HCT116 (cell line): ENCODE measurements at regions not wholly inside any gene's neighbourhood (a gene's known extent, or its start where the extent isn't known, plus 50 kb on each side); places are given as distances from the start of the nearest gene placed in this dataset.

Experiments
- ATAC-seq: fragments of 200-7000 bp; cut with Tn5 transposase; 2 replicates; pipeline ENCODE4 v1.9.1; 2020; ENCODE audit warnings: mild to moderate bottlenecking, moderate library complexity
- BruUV-seq: library from RNA; stranded (reverse); fragments of 400-500 nt; replicated peaks from 2 replicates; lab custom pipeline; 2021; lab: Mats Ljungman, UMichigan
- CTCF ChIA-PET: fragments of 300-600 bp; sonication (Branson Sonifier 250); formaldehyde crosslinking; loops from one replicate; lab custom pipeline; 2021; ENCODE audit warnings: antibody characterized with exemption; lab: Charles Lee
- POLR2A ChIA-PET: fragments of 300-600, 350-600 bp; sonication (Branson Sonifier 250); formaldehyde crosslinking; loops from one replicate; lab custom pipeline; 2021; ENCODE audit warnings: antibody characterized with exemption; lab: Charles Lee
- RAD21 ChIA-PET, 2 experiments: fragments of 300-600 bp; sonication (Branson Sonifier 250); formaldehyde crosslinking; loops; one replicate each; lab custom pipeline; 2023; ENCODE audit warnings: low total read pairs in 2 of 2; ENCODE audit not compliant: uncharacterized antibody in 2 of 2, unreplicated experiment in 2 of 2, low non-redundant PET in 1 of 2; lab: Charles Lee
- DNase-seq: peaks from one replicate; pipeline ENCODE4 v3.0.0-alpha.2; 2010; ENCODE audit warnings: low read depth, low spot score
- H2AFZ ChIP-seq: fragments of 200-600 bp; shearing (Covaris generic), sonication (generic); 2 replicates; pipeline ENCODE4 v1.6.1; 2017; ENCODE audit warnings: low read depth, mixed run types, mixed read lengths, antibody characterized with exemption, low read length; ENCODE audit not compliant: poor library complexity, severe bottlenecking
- H3K27ac ChIP-seq: 2 replicates; pipeline ENCODE4 v1.5.1; 2012; ENCODE audit warnings: low read depth, low read length
- H3K27me3 ChIP-seq: fragments of 200-600 bp; sonication (generic); 2 replicates; pipeline ENCODE4 v1.6.1; 2016; ENCODE audit warnings: mixed run types, low read length, mixed read lengths; ENCODE audit not compliant: insufficient read depth
- H3K36me3 ChIP-seq, 2 experiments: fragments of 200-500 bp in 1 of 2; fragments of 200-600 bp in 1 of 2; sonication (Bioruptor generic) in 1 of 2; sonication (generic) in 1 of 2; 2 replicates each; pipeline versions ENCODE4 v1.5.1 to v1.6.1; 2014 to 2016; ENCODE audit warnings: low read length in 2 of 2, inconsistent platforms in 1 of 2, mixed read lengths in 1 of 2, mixed run types in 1 of 2; ENCODE audit not compliant: insufficient read depth in 2 of 2, control insufficient read depth in 1 of 2
- H3K4me1 ChIP-seq, 2 experiments: fragments of 200-600 bp in 1 of 2; sonication (generic) in 1 of 2; 2 replicates each; pipeline versions ENCODE4 v1.5.1 to v1.6.1; 2012 to 2017; ENCODE audit warnings: low read length in 2 of 2, inconsistent platforms in 1 of 2, mild to moderate bottlenecking in 1 of 2, mixed read lengths in 1 of 2, mixed run types in 1 of 2, moderate library complexity in 1 of 2; ENCODE audit not compliant: insufficient read depth in 2 of 2, control insufficient read depth in 1 of 2
- H3K4me2 ChIP-seq: fragments of 200-600 bp; sonication (generic); 2 replicates; pipeline ENCODE4 v1.6.1; 2017; ENCODE audit warnings: mixed run types, low read length, mixed read lengths
- H3K4me3 ChIP-seq, 2 experiments: fragments of 200-600 bp in 1 of 2; sonication (generic) in 1 of 2; replicated peaks in 1 of 2; 2 replicates each; pipeline ENCODE4 v1.5.1; 2011 to 2016; ENCODE audit warnings: low read length in 2 of 2, control low read depth in 1 of 2, low read depth in 1 of 2, mild to moderate bottlenecking in 1 of 2, mixed read lengths in 1 of 2, mixed run types in 1 of 2
- H3K79me2 ChIP-seq: fragments of 200-600 bp; sonication (generic); 2 replicates; pipeline ENCODE4 v1.6.1; 2017; ENCODE audit warnings: mild to moderate bottlenecking, mixed run types, low read length, moderate library complexity, mixed read lengths; ENCODE audit not compliant: insufficient read depth
- H3K9ac ChIP-seq: fragments of 200-600 bp; sonication (generic); 2 replicates; pipeline ENCODE4 v1.6.1; 2016; ENCODE audit warnings: low read length, mixed read lengths
- H3K9me2 ChIP-seq: fragments of 200-600 bp; sonication (generic), shearing (Covaris generic); 2 replicates; pipeline ENCODE4 v1.6.1; 2017; ENCODE audit warnings: mixed run types, mild to moderate bottlenecking, moderate library complexity; ENCODE audit not compliant: insufficient read depth
- H3K9me3 ChIP-seq, 2 experiments: fragments of 200-500 bp in 1 of 2; fragments of 200-600 bp in 1 of 2; sonication (Bioruptor generic) in 1 of 2; sonication (generic) in 1 of 2; 2 replicates each; pipeline ENCODE4 v1.6.1; 2014 to 2017; ENCODE audit warnings: low read length in 2 of 2, mixed read lengths in 2 of 2, inconsistent platforms in 1 of 2, low read depth in 1 of 2, mild to moderate bottlenecking in 1 of 2, mixed run types in 1 of 2, moderate library complexity in 1 of 2; ENCODE audit not compliant: control insufficient read depth in 1 of 2, insufficient read depth in 1 of 2
- H4K20me1 ChIP-seq: fragments of 200-600 bp; sonication (generic), shearing (Covaris generic); 2 replicates; pipeline ENCODE4 v1.6.1; 2017; ENCODE audit warnings: mixed run types, mild to moderate bottlenecking, moderate library complexity; ENCODE audit not compliant: insufficient read depth
- CEBPB ChIP-seq: IDR thresholded peaks from 2 replicates; pipeline ENCODE4 v1.6.1; 2012; ENCODE audit warnings: low read depth
- EGR1 ChIP-seq: IDR thresholded peaks from 2 replicates; pipeline ENCODE4 v1.6.1; 2012; ENCODE audit warnings: low read depth
- ELF1 ChIP-seq: IDR thresholded peaks from 2 replicates; pipeline ENCODE4 v1.6.1; 2012; ENCODE audit warnings: low read depth, borderline replicate concordance
- RAD21 ChIP-seq: IDR thresholded peaks from 2 replicates; pipeline ENCODE4 v1.6.1; 2012; ENCODE audit warnings: low read depth, mild to moderate bottlenecking
- TCF7L2 ChIP-seq: IDR thresholded peaks from 2 replicates; pipeline ENCODE4 v1.7.0; 2011; ENCODE audit warnings: borderline replicate concordance, inconsistent platforms; ENCODE audit not compliant: insufficient read depth, insufficient read length; ENCODE audit errors: extremely low read depth
- YY1 ChIP-seq: IDR thresholded peaks from 2 replicates; pipeline ENCODE4 v1.6.1; 2011; ENCODE audit warnings: low read length, low read depth, moderate library complexity, mild to moderate bottlenecking; ENCODE audit not compliant: insufficient replicate concordance; ENCODE audit errors: extremely low read depth
- intact Hi-C: fragments of 100-400 bp; cut with micrococcal nuclease; formaldehyde crosslinking; loops from 2 replicates; pipeline ENCODE4 v1.10.0; 2022
- TF ChIP-seq, protein P1 (sequence below), 3 experiments: fragments of 200-600 bp in 1 of 3; sonication (generic) in 1 of 3; IDR thresholded peaks in 2 of 3; conservative IDR thresholded peaks in 1 of 3; 2 replicates each; pipeline ENCODE4 v1.5.1; 2012 to 2017; ENCODE audit warnings: low read depth in 2 of 3, low read length in 2 of 3, antibody characterized with exemption in 1 of 3, borderline replicate concordance in 1 of 3, control low read depth in 1 of 3, mild to moderate bottlenecking in 1 of 3, mixed read lengths in 1 of 3, mixed run types in 1 of 3, moderate library complexity in 1 of 3; ENCODE audit not compliant: insufficient read depth in 1 of 3

GRCh38 chr2:173654161-173654895 lies 299.7 kb downstream of the CDCA7 start:
- Histone ChIP-seq H3K27ac (no peak overlapping the region), H3K79me2 (no peaks in the 10 kb centered on the region), H3K4me1 (peaks cover 34 to 52% of the 10 kb centered on the region in 2 experiments), H3K36me3 (no peaks in the 10 kb centered on the region), H3K9me3 (no peaks in the 10 kb centered on the region), H3K4me3 (no peak overlapping the region), H3K9me2 (no peaks in the 10 kb centered on the region), H4K20me1 (no peaks in the 10 kb centered on the region), H3K9ac (no peak overlapping the region), H3K27me3 (no peaks in the 10 kb centered on the region)
- no TSS peak for BruUV-seq
- ChIA-PET POLR2A (no interaction called here), CTCF (no interaction called here), RAD21 (no interaction called here)
- DNase-seq (no peak), ATAC-seq (no peak)
- no peak for TF ChIP-seq ELF1
- no peak for TF ChIP-seq RAD21
- TF ChIP-seq CEBPB = no peak
- no peak for TF ChIP-seq TCF7L2
- no peak for TF ChIP-seq EGR1
- no peak for TF ChIP-seq YY1
- TF ChIP-seq, protein P1, sequence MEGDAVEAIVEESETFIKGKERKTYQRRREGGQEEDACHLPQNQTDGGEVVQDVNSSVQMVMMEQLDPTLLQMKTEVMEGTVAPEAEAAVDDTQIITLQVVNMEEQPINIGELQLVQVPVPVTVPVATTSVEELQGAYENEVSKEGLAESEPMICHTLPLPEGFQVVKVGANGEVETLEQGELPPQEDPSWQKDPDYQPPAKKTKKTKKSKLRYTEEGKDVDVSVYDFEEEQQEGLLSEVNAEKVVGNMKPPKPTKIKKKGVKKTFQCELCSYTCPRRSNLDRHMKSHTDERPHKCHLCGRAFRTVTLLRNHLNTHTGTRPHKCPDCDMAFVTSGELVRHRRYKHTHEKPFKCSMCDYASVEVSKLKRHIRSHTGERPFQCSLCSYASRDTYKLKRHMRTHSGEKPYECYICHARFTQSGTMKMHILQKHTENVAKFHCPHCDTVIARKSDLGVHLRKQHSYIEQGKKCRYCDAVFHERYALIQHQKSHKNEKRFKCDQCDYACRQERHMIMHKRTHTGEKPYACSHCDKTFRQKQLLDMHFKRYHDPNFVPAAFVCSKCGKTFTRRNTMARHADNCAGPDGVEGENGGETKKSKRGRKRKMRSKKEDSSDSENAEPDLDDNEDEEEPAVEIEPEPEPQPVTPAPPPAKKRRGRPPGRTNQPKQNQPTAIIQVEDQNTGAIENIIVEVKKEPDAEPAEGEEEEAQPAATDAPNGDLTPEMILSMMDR (IDR thresholded peaks at IDR 0.05 in 2 of 3, conservative IDR thresholded peaks at IDR 0.05 in 1 of 3; ENCODE audit: borderline replicate concordance in 1 of 3, insufficient read depth in 1 of 3, low read depth in 2 of 3, low read length in 2 of 3) = no peak
- TF ChIP-seq, all 23 proteins: peak for 0
- intact Hi-C loops = loop anchor here (5.0 kb wide), 1 partner anchor 62 kb away; no protein-coding TSS in a partner anchor
- H3K4me2 ChIP-seq = no peak overlapping the region
- H2AFZ ChIP-seq = no peak overlapping the region
